WTC11 (cell line): ENCODE measurements at regions not wholly inside any gene's neighbourhood (a gene's known extent, or its start where the extent isn't known, plus 50 kb on each side); places are given as distances from the start of the nearest gene placed in this dataset.

Source experiments
- ATAC-seq: fragments of 200-7000 bp; cut with Tn5 transposase; 2 replicates; pipeline ENCODE4 v1.10.0; 2021; ENCODE audit warnings: mild to moderate bottlenecking, moderate library complexity
- CTCF ChIA-PET: fragments of 300-600 bp; sonication (Branson Sonifier 250); formaldehyde crosslinking; loops from one replicate; lab custom pipeline; 2021; ENCODE audit warnings: antibody characterized with exemption; lab: Charles Lee
- POLR2A ChIA-PET: fragments of 350-600 bp; sonication (Branson Sonifier 250); formaldehyde crosslinking; loops from one replicate; lab custom pipeline; 2021; ENCODE audit warnings: antibody characterized with exemption; lab: Charles Lee
- DNase-seq: peaks from one replicate; pipeline ENCODE4 v3.0.0; 2021; ENCODE audit warnings: low spot score
- H3K27ac Mint-ChIP-seq: 2 replicates; pipeline ENCODE4 v1.8.0; 2021; ENCODE audit warnings: mixed read lengths
- H3K27me3 Mint-ChIP-seq: 2 replicates; pipeline ENCODE4 v1.8.0; 2021; ENCODE audit warnings: low read depth, mild to moderate bottlenecking, moderate library complexity, mixed read lengths
- H3K36me3 Mint-ChIP-seq: 2 replicates; pipeline ENCODE4 v1.8.0; 2021; ENCODE audit warnings: mixed read lengths
- H3K4me1 Mint-ChIP-seq: 2 replicates; pipeline ENCODE4 v1.8.0; 2022; ENCODE audit warnings: mixed read lengths
- H3K4me3 Mint-ChIP-seq: 2 replicates; pipeline ENCODE4 v1.8.0; 2021; ENCODE audit warnings: mild to moderate bottlenecking, moderate library complexity, mixed read lengths
- H3K9me3 Mint-ChIP-seq: 2 replicates; pipeline ENCODE4 v1.8.0; 2021; ENCODE audit warnings: mixed read lengths
- ESRRA ChIP-seq: sonication (generic); formaldehyde crosslinking; IDR thresholded peaks from 2 replicates; pipeline ENCODE4 v1.8.1; 2022; ENCODE audit warnings: mild to moderate bottlenecking, missing genetic modification reagents, borderline replicate concordance
- FOXK1 ChIP-seq: sonication (generic); formaldehyde crosslinking; IDR thresholded peaks from 2 replicates; pipeline ENCODE4 v1.8.0; 2022; ENCODE audit warnings: mild to moderate bottlenecking, moderate library complexity, missing genetic modification reagents
- FOXP1 ChIP-seq: sonication (generic); formaldehyde crosslinking; IDR thresholded peaks from 2 replicates; pipeline ENCODE4 v1.8.0; 2022; ENCODE audit warnings: missing genetic modification reagents, mild to moderate bottlenecking, moderate library complexity, borderline replicate concordance
- GABPB1 ChIP-seq: sonication (generic); formaldehyde crosslinking; IDR thresholded peaks from 2 replicates; pipeline ENCODE4 v1.8.1; 2023; ENCODE audit warnings: mild to moderate bottlenecking, missing genetic modification reagents
- JAZF1 ChIP-seq: fragments of 250-450 bp; sonication (Bioruptor Pico); IDR thresholded peaks from 2 replicates; pipeline ENCODE4 v1.9.0; 2021; ENCODE audit warnings: moderate library complexity, mild to moderate bottlenecking, inconsistent platforms
- MYBL2 ChIP-seq: sonication (generic); formaldehyde crosslinking; IDR thresholded peaks from 2 replicates; pipeline ENCODE4 v1.8.1; 2023; ENCODE audit warnings: mild to moderate bottlenecking, moderate library complexity, missing genetic modification reagents
- NFE2L1 ChIP-seq: sonication (generic); formaldehyde crosslinking; IDR thresholded peaks from 2 replicates; pipeline ENCODE4 v1.8.1; 2023; ENCODE audit warnings: missing genetic modification reagents
- TEAD1 ChIP-seq: sonication (generic); formaldehyde crosslinking; IDR thresholded peaks from 2 replicates; pipeline ENCODE4 v1.8.0; 2022; ENCODE audit warnings: mild to moderate bottlenecking, missing genetic modification reagents
- TEAD4 ChIP-seq: sonication (generic); formaldehyde crosslinking; IDR thresholded peaks from 2 replicates; pipeline ENCODE4 v1.8.0; 2022; ENCODE audit warnings: mild to moderate bottlenecking, missing genetic modification reagents
- TP53 ChIP-seq: sonication (generic); formaldehyde crosslinking; IDR thresholded peaks from 2 replicates; pipeline ENCODE4 v1.8.1; 2023; ENCODE audit warnings: mild to moderate bottlenecking, missing genetic modification reagents
- TF ChIP-seq, protein P1 (sequence below): fragments of 250-450 bp; sonication (Bioruptor Pico); IDR thresholded peaks from 2 replicates; pipeline ENCODE4 v1.9.0; 2021; ENCODE audit warnings: mild to moderate bottlenecking
- TF ChIP-seq, protein P2 (sequence below): sonication (generic); formaldehyde crosslinking; IDR thresholded peaks from 2 replicates; pipeline ENCODE4 v1.8.1; 2022; ENCODE audit warnings: mild to moderate bottlenecking, moderate library complexity, missing genetic modification reagents
- TF ChIP-seq, protein P3 (sequence below): sonication (generic); formaldehyde crosslinking; IDR thresholded peaks from 2 replicates; pipeline ENCODE4 v1.8.0; 2022; ENCODE audit warnings: mild to moderate bottlenecking, missing genetic modification reagents
- TF ChIP-seq, protein P4 (sequence below): fragments of 250-450 bp; sonication (Bioruptor Pico); IDR thresholded peaks from 2 replicates; pipeline ENCODE4 v1.9.0; 2021; ENCODE audit warnings: mild to moderate bottlenecking, borderline replicate concordance
- TF ChIP-seq, protein P5 (sequence below): sonication (generic); formaldehyde crosslinking; IDR thresholded peaks from 2 replicates; pipeline ENCODE4 v1.8.0; 2022; ENCODE audit warnings: mild to moderate bottlenecking, missing genetic modification reagents

DNA sequence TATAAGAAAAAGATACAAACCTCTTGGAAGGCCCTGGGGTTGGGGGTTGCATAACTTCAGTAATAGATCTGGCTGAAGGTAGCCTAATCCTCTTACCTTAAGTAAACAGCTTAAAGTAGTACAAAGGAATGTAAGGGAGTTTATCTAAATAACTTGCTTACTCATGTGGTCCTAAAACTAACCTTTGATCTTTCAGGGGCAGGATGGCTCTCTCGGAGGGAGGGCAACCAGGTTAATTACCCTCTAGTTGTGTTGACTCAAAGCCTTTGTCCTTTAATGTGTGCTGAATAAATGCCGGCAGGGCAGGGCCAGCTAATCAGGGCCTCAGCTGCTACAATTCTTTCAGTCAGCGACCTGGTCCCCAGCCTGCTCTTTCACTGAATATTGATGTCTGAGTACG is 822.0 kb upstream of the SLIT2 start:
- peak; percentile 25 for DNase-seq

DNA sequence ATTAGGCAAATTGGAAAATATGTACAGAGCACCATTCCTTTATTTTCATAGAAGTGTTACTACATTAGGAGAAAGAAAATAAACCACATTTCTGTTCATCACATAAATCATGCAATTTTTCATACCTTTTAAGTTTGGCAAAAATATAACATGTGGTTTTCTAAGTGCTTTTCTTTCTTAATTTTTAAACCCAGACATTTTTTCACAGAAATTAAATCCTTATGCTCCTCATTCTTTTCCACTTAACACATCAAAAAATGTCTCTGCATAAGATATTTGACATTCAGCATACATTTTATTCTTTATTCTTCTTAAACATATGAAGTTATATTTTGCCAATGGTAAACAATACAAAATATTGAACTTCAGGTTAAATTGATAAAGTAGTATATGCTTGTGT is 826.6 kb upstream of the SLIT2 start:
- peaks cover 93% of the 10 kb centered on the region for H3K27me3 Mint-ChIP-seq

More for the DNA sequence above, 822.0 kb upstream of the SLIT2 start:
- Mint-ChIP-seq H3K27me3 (peaks cover 99% of the 10 kb centered on the region), H3K36me3 (peaks cover 29% of the 10 kb centered on the region), H3K4me1 (no peaks in the 10 kb centered on the region), H3K9me3 (peaks cover 51% of the 10 kb centered on the region), H3K4me3 (no peak overlapping the region), H3K27ac (no peak overlapping the region)
- ChIA-PET POLR2A (no interaction called here), CTCF (no interaction called here)
- TF ChIP-seq, protein P1, sequence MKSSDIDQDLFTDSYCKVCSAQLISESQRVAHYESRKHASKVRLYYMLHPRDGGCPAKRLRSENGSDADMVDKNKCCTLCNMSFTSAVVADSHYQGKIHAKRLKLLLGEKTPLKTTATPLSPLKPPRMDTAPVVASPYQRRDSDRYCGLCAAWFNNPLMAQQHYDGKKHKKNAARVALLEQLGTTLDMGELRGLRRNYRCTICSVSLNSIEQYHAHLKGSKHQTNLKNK (CRISPR knock-in tag): peak; percentile 49; the same call in 1 of the 2 replicates
- TF ChIP-seq, protein P2, sequence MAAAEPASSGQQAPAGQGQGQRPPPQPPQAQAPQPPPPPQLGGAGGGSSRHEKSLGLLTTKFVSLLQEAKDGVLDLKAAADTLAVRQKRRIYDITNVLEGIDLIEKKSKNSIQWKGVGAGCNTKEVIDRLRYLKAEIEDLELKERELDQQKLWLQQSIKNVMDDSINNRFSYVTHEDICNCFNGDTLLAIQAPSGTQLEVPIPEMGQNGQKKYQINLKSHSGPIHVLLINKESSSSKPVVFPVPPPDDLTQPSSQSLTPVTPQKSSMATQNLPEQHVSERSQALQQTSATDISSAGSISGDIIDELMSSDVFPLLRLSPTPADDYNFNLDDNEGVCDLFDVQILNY (CRISPR knock-in tag): no peak
- TF ChIP-seq TEAD1 (CRISPR knock-in tag): peak; percentile 56; the same call in 1 of the 2 replicates
- no peak for TF ChIP-seq JAZF1 (CRISPR knock-in tag)
- no peak for TF ChIP-seq GABPB1
- no peak for TF ChIP-seq FOXP1 (CRISPR knock-in tag)
- TF ChIP-seq, protein P3, sequence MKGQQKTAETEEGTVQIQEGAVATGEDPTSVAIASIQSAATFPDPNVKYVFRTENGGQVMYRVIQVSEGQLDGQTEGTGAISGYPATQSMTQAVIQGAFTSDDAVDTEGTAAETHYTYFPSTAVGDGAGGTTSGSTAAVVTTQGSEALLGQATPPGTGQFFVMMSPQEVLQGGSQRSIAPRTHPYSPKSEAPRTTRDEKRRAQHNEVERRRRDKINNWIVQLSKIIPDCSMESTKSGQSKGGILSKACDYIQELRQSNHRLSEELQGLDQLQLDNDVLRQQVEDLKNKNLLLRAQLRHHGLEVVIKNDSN: no peak
- no peak for TF ChIP-seq NFE2L1
- TF ChIP-seq FOXK1: 0 out of 2 replicates have a peak, but pooled peaks have one; percentile 34
- TF ChIP-seq, protein P4, sequence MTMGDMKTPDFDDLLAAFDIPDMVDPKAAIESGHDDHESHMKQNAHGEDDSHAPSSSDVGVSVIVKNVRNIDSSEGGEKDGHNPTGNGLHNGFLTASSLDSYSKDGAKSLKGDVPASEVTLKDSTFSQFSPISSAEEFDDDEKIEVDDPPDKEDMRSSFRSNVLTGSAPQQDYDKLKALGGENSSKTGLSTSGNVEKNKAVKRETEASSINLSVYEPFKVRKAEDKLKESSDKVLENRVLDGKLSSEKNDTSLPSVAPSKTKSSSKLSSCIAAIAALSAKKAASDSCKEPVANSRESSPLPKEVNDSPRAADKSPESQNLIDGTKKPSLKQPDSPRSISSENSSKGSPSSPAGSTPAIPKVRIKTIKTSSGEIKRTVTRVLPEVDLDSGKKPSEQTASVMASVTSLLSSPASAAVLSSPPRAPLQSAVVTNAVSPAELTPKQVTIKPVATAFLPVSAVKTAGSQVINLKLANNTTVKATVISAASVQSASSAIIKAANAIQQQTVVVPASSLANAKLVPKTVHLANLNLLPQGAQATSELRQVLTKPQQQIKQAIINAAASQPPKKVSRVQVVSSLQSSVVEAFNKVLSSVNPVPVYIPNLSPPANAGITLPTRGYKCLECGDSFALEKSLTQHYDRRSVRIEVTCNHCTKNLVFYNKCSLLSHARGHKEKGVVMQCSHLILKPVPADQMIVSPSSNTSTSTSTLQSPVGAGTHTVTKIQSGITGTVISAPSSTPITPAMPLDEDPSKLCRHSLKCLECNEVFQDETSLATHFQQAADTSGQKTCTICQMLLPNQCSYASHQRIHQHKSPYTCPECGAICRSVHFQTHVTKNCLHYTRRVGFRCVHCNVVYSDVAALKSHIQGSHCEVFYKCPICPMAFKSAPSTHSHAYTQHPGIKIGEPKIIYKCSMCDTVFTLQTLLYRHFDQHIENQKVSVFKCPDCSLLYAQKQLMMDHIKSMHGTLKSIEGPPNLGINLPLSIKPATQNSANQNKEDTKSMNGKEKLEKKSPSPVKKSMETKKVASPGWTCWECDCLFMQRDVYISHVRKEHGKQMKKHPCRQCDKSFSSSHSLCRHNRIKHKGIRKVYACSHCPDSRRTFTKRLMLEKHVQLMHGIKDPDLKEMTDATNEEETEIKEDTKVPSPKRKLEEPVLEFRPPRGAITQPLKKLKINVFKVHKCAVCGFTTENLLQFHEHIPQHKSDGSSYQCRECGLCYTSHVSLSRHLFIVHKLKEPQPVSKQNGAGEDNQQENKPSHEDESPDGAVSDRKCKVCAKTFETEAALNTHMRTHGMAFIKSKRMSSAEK (CRISPR knock-in tag): no peak
- TF ChIP-seq TEAD4: no peak
- TF ChIP-seq, protein P5, sequence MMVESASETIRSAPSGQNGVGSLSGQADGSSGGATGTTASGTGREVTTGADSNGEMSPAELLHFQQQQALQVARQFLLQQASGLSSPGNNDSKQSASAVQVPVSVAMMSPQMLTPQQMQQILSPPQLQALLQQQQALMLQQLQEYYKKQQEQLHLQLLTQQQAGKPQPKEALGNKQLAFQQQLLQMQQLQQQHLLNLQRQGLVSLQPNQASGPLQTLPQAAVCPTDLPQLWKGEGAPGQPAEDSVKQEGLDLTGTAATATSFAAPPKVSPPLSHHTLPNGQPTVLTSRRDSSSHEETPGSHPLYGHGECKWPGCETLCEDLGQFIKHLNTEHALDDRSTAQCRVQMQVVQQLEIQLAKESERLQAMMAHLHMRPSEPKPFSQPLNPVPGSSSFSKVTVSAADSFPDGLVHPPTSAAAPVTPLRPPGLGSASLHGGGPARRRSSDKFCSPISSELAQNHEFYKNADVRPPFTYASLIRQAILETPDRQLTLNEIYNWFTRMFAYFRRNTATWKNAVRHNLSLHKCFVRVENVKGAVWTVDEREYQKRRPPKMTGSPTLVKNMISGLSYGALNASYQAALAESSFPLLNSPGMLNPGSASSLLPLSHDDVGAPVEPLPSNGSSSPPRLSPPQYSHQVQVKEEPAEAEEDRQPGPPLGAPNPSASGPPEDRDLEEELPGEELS (CRISPR knock-in tag): peak; percentile 54; the same call in 1 of the 2 replicates
- peak; percentile 67 for ATAC-seq

More for the DNA sequence above, 826.6 kb upstream of the SLIT2 start:
- peaks cover 22% of the 10 kb centered on the region for H3K9me3 Mint-ChIP-seq
- TF ChIP-seq, protein P3: no peak
- TF ChIP-seq ESRRA (CRISPR knock-in tag) (no peak), TP53 (CRISPR knock-in tag) (no peak), MYBL2 (CRISPR knock-in tag) (no peak)
- ATAC-seq: no peak
- DNase-seq: no peak
- no peak overlapping the region for H3K27ac Mint-ChIP-seq
- peaks cover 8% of the 10 kb centered on the region for H3K36me3 Mint-ChIP-seq
- ChIA-PET POLR2A (no interaction called here), CTCF (no interaction called here)
- no peaks in the 10 kb centered on the region for H3K4me1 Mint-ChIP-seq
- H3K4me3 Mint-ChIP-seq: no peak overlapping the region
